Activated CD4-positive, alpha-beta T cell treated with anti-CD3 and anti-CD28 coated beads, Interleukin-2, amount 10 ng/mL, durations not matched to agents 24 days and 14 days (primary cell): ENCODE measurements at regions not wholly inside any gene's neighbourhood (a gene's known extent, or its start where the extent isn't known, plus 50 kb on each side); places are given as distances from the start of the nearest gene placed in this dataset.
"Not testable (repeated sequence)": the region's sequence is repeated elsewhere in the genome, so short reads cannot be mapped to it uniquely, and the experiment has no call there.

Source experiments
- DNase-seq: peaks from one replicate; pipeline ENCODE4 v3.0.0; 2022
- H3K27ac Mint-ChIP-seq: one replicate; pipeline ENCODE4 v1.8.0; 2022; ENCODE audit warnings: mild to moderate bottlenecking, mixed read lengths
- H3K27me3 Mint-ChIP-seq: one replicate; pipeline ENCODE4 v1.8.0; 2022; ENCODE audit warnings: mixed read lengths
- H3K36me3 Mint-ChIP-seq: one replicate; pipeline ENCODE4 v1.8.0; 2022; ENCODE audit warnings: low read depth, mild to moderate bottlenecking, mixed read lengths
- H3K4me1 Mint-ChIP-seq: one replicate; pipeline ENCODE4 v1.8.0; 2021; ENCODE audit warnings: mixed read lengths
- H3K4me3 Mint-ChIP-seq: one replicate; pipeline ENCODE4 v1.8.0; 2022; ENCODE audit warnings: mild to moderate bottlenecking, moderate library complexity, mixed read lengths
- H3K9me3 Mint-ChIP-seq: one replicate; pipeline ENCODE4 v1.8.0; 2021; ENCODE audit warnings: mixed read lengths
- intact Hi-C: fragments of 100-400 bp; cut with micrococcal nuclease; formaldehyde crosslinking; loops from one replicate; pipeline ENCODE4 v1.15.1; 2023

DNA sequence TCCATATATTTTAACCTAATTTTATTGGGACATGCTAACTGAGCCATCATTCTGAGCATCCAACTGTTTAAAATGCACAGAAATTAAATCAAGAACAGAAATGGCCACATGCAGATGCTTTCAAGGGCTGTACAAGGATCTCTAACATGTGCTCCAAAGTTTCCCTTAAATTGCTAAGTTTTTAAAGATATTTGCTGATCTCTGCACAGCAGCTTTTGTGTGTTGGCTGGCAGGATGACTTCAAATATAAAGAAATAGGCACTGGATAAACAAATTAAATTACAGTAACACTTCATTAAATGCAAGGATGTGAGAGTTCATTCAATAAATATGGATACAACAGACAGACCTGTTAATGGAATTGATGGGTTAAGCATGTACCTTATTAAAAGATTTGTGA is 148.0 kb upstream of the MEOX2 start:
- DNase-seq = no peak
- H3K27me3 Mint-ChIP-seq = no peaks in the 10 kb centered on the region
- no peak overlapping the region for H3K4me3 Mint-ChIP-seq
- H3K27ac Mint-ChIP-seq = no peak overlapping the region
- H3K36me3 Mint-ChIP-seq = no peaks in the 10 kb centered on the region
- intact Hi-C loops = no loop called here
- H3K4me1 Mint-ChIP-seq = no peaks in the 10 kb centered on the region
- H3K9me3 Mint-ChIP-seq = no peaks in the 10 kb centered on the region

DNA sequence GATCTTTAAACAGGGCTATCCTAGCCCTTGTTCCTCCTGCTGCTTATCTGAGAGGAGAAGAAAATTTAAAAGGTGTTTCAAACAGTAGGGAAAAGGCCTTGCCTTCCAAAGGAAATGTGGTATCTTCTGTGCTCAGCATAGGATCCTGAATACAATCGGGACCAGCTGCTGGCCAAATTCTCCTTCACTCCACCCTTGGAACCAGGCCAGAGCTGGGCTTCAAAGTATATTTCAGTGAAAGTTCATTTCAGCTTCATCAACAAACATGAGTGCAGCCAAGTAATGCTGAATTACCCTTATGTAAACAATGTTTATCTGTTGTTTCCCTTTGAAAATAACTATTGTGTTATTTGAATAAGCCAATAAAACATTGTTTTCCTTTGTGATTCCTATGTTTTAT is 146.5 kb upstream of the MEOX2 start:
- no peak for DNase-seq
- Mint-ChIP-seq H3K27me3 (no peaks in the 10 kb centered on the region), H3K4me1 (no peaks in the 10 kb centered on the region), H3K4me3 (no peak overlapping the region), H3K36me3 (no peaks in the 10 kb centered on the region), H3K27ac (no peak overlapping the region), H3K9me3 (no peaks in the 10 kb centered on the region)
- intact Hi-C loops = no loop called here

DNA sequence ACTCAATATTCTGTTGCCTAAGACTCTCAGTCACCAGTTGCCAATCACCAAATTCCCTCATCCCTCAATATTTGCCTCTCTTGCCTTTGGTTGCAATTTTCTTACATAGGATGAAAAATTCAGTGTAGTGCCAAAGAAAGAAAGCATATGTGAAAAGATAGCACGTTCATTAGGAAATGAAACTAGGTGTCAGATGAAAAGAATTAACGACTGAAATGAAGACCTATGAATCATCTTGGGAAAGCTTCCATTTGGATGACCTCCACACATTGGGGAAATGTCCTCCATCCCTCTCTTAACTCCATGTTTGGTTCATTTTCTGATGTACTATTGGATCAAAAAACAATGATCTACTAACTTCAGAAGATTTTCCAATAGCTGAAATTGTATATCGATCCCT is 145.1 kb upstream of the MEOX2 start:
- H3K4me3 Mint-ChIP-seq = no peak overlapping the region
- intact Hi-C loops = no loop called here

DNA sequence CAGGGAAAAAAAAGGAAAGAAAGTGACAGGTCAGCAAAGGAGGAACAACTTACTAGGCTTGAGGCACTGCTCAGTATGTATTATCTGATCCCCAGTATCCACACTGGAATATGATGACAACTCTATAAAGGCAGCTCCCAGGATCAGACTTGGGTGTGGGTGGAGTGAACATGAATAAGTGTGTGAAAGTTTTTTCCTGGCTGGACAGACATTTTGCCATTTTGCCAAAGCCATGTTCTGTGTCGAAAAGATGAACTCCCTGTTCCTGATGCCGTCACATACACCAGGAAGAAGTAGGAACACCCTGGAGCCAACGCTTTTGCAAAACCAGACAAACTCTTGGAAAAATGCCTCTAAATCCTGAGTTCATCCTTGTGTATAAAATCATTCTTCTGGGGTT is 143.2 kb upstream of the MEOX2 start:
- Mint-ChIP-seq H3K27me3 (no peaks in the 10 kb centered on the region), H3K27ac (no peak overlapping the region), H3K4me3 (no peak overlapping the region), H3K9me3 (no peaks in the 10 kb centered on the region), H3K36me3 (no peaks in the 10 kb centered on the region), H3K4me1 (no peaks in the 10 kb centered on the region)
- DNase-seq = no peak
- intact Hi-C loops = no loop called here

More for the DNA sequence above, 145.1 kb upstream of the MEOX2 start:
- no peaks in the 10 kb centered on the region for H3K27me3 Mint-ChIP-seq
- H3K9me3 Mint-ChIP-seq = no peaks in the 10 kb centered on the region
- no peak for DNase-seq
- H3K36me3 Mint-ChIP-seq = no peaks in the 10 kb centered on the region
- no peak overlapping the region for H3K27ac Mint-ChIP-seq
- H3K4me1 Mint-ChIP-seq = no peaks in the 10 kb centered on the region

DNA sequence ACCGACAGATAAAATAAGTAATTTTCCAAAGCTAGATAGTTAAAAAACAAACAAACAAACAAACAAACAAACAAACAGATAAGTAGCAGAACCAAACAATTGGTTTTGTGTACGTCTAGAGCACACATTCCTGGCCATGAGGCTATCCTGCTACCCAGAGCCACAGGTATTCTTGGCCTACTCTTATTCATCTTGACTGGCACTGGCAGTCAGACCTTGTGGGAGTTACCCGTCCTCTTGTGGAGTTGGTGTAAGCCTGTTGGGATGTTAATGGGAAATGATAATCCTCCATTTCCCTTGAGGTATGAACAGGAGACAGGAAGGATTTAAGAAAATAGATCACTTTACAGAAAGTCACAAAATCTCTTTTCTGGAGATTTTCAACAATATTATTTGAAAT is 142.4 kb upstream of the MEOX2 start:
- Mint-ChIP-seq H3K27me3 (no peaks in the 10 kb centered on the region), H3K27ac (no peak overlapping the region), H3K4me3 (no peak overlapping the region), H3K9me3 (no peaks in the 10 kb centered on the region), H3K4me1 (no peaks in the 10 kb centered on the region), H3K36me3 (no peaks in the 10 kb centered on the region)
- intact Hi-C loops = no loop called here
- DNase-seq = no peak

DNA sequence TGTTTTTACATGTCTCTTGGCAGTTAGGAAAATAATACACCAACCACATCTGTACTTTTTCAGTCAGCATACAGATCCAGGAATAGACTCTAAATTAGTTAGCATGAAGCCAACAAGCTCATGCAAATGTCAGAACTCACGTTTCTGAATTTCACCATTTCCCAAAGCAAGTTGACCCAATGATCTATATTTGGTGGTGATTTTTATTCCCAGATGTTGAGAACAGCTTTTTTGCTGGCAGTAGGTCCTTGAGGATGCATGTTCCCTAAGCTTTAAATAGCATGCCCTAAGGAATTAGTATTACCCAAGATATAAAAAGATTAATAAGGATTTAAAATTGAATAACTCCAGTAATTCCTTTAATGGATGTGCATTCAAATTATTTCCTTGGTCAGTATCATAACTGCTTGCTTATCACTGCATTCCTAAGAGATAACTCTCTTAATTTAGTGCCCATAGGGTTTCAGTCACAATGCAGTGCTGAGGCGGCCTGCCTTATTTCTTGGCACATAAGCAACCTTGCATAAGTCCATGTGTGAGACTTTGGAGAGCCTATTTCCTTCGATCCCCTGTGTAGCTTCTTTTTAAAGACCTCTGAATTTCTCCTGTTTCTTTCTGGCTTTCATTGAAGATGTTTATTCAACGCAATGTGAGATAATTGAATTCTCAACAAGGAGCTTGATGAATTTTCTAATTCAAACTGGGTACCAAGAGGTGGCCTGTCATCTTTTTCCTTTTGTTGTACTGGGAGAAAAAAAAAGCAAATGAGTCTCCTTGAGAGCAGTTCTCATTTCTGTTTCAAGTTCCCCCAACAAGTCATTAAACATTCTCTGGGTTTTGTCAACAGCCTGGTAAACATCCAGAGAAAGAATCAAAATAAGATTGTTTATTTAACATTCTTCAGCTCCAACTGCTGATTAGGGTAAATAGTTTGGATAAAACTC is 135.3 kb upstream of the MEOX2 start:
- intact Hi-C loops = no loop called here
- peaks cover 3% of the 10 kb centered on the region for H3K9me3 Mint-ChIP-seq
- no peak overlapping the region for H3K4me3 Mint-ChIP-seq
- no peak for DNase-seq
- H3K4me1 Mint-ChIP-seq = no peaks in the 10 kb centered on the region
- no peaks in the 10 kb centered on the region for H3K27me3 Mint-ChIP-seq
- H3K27ac Mint-ChIP-seq = no peak overlapping the region
- H3K36me3 Mint-ChIP-seq = no peaks in the 10 kb centered on the region

DNA sequence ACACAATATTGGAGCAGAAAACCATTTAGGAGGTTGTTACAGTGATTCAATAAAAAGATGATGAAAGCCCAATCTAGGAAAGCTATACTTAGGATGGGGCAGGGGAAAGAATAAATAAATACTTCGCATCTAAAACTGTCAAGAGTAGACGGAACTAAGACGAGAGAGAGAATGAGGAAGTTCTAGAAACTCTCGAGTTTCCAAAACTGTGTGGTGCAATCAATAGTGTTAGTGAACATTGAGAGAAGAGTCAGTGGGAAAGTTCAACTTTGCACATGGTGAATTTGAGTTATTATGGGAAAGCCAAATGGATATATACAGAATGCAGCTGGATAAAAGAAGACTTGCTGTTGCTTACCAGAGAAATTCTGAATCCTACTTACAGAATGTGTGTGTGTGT is 133.8 kb upstream of the MEOX2 start:
- H3K4me1 Mint-ChIP-seq = no peaks in the 10 kb centered on the region
- H3K27ac Mint-ChIP-seq = no peak overlapping the region
- H3K27me3 Mint-ChIP-seq = no peaks in the 10 kb centered on the region

DNA sequence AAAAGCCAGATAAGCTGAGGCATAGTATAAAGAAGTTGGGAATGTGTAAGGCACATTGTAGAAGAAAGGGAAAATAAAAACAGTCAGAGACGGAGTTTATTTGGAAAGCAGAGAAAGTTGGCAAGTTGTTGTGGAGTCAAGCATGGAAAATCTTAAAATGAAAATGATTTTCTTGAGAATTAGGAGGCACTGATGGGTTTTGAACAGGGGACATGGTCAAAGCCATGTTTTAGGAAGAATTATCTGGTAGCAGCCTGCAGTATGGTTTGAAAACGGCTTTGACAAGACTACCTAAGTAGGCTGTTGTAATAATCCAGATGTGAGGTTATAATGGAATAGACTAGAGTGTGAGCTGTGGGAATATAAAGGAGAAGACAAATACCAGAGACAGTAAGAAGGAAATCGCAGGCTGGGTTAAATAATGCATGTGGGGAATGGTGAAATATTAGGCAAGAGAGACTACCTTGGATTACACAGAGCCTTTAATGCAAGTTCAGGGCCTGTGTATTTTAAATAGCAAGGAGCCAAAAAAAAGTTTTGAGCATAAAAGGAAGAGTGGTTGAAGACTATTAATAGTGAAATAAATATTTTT is 130.4 kb upstream of the MEOX2 start:
- H3K36me3 Mint-ChIP-seq = no peaks in the 10 kb centered on the region
- no peaks in the 10 kb centered on the region for H3K4me1 Mint-ChIP-seq
- DNase-seq = no peak
- H3K27ac Mint-ChIP-seq = no peak overlapping the region
- intact Hi-C loops = no loop called here
- no peak overlapping the region for H3K4me3 Mint-ChIP-seq
- H3K9me3 Mint-ChIP-seq = no peaks in the 10 kb centered on the region
- no peaks in the 10 kb centered on the region for H3K27me3 Mint-ChIP-seq

More for the DNA sequence above, 133.8 kb upstream of the MEOX2 start:
- DNase-seq = no peak
- intact Hi-C loops = no loop called here
- Mint-ChIP-seq H3K4me3 (no peak overlapping the region), H3K9me3 (peaks cover 3% of the 10 kb centered on the region), H3K36me3 (no peaks in the 10 kb centered on the region)

DNA sequence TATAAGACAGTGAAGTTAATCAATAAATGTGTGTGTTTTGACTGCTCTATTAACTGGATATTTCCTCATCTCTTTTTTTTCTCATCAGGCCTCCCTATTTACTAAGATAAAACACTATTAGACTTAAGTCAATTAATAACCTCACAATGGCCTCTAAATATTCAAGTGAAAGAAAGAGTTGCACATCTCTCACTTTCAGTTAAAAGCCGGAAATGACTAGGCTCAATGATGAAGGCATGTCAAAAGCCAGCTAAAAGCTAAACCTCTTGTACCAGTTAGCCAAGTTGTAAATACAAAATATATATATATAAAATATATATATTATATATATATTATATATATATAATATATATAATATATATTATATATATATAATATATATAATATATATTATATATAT is 127.0 kb upstream of the MEOX2 start:
- Mint-ChIP-seq H3K9me3 (no peaks in the 10 kb centered on the region), H3K27ac (no peak overlapping the region), H3K27me3 (no peaks in the 10 kb centered on the region), H3K4me3 (no peak overlapping the region), H3K4me1 (no peaks in the 10 kb centered on the region), H3K36me3 (no peaks in the 10 kb centered on the region)
- no peak for DNase-seq
- intact Hi-C loops = no loop called here

DNA sequence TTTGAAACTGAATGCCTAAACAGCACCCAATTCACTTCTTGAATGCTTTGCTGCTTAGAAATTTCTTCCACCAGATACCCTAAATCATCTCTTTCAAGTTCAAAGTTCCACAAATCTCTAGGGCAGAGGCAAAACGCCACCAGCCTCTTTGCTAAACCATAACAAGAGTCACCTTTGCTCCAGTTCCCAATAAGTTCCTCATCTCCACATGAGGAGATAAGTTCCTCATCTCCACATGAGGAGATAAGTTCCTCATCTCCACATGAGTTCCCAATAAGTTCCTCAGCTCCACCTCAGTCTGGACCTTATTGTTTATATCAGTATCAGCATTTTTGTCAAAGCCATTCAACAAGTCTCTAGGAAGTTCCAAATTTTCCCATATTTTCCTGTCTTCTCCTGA is 123.9 kb upstream of the MEOX2 start:
- H3K4me1 Mint-ChIP-seq, H3K27ac Mint-ChIP-seq, intact Hi-C loops, H3K4me3 Mint-ChIP-seq, H3K36me3 Mint-ChIP-seq, H3K9me3 Mint-ChIP-seq, DNase-seq, H3K27me3 Mint-ChIP-seq: not testable (repeated sequence)

DNA sequence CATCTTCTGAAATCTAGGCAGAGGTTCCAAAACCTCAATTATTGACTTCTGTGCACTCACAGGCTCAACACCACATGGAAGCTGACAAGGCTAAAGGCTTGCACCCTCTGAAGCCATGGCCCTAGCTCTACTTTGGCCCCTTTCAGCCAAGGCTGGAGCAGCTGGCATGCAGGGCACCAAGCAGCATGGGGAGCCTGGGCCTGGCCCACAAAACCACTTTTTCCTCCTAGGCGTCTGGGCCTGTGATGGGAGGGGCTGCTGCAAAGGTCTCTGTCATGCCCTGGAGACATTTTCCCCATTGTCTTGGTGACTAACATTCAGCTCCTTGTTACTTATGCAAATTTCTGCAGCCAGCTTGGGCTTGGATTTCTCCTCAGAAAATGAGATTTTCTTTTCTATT is 123.5 kb upstream of the MEOX2 start:
- H3K36me3 Mint-ChIP-seq, H3K27me3 Mint-ChIP-seq, intact Hi-C loops: not testable (repeated sequence)

DNA sequence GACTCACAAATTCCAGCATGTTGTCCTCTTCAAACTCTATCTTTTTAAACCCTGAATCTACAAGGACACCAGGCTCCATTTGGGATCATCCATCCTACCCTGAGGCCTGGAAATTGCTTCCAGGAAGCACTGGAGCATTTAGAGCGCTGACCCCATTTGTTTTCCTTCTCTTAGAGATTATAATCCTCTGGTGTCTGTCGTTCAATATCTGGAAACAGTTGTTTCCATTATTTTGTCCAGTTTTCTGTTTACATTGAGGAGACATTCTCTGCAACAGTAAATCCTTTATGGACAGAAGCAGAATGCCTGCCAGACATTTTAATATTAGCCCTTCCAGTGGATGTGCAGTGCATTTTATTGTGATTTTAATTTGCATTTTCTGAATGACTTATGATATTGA is 119.4 kb upstream of the MEOX2 start:
- no peaks in the 10 kb centered on the region for H3K36me3 Mint-ChIP-seq
- H3K27ac Mint-ChIP-seq = no peak overlapping the region
- H3K4me1 Mint-ChIP-seq = no peaks in the 10 kb centered on the region
- no peaks in the 10 kb centered on the region for H3K27me3 Mint-ChIP-seq
- intact Hi-C loops = no loop called here
- peaks cover 4% of the 10 kb centered on the region for H3K9me3 Mint-ChIP-seq
- H3K4me3 Mint-ChIP-seq = no peak overlapping the region
- no peak for DNase-seq

More for the DNA sequence above, 123.5 kb upstream of the MEOX2 start:
- not testable (repeated sequence) for H3K4me3 Mint-ChIP-seq, H3K9me3 Mint-ChIP-seq, H3K4me1 Mint-ChIP-seq, DNase-seq, H3K27ac Mint-ChIP-seq

DNA sequence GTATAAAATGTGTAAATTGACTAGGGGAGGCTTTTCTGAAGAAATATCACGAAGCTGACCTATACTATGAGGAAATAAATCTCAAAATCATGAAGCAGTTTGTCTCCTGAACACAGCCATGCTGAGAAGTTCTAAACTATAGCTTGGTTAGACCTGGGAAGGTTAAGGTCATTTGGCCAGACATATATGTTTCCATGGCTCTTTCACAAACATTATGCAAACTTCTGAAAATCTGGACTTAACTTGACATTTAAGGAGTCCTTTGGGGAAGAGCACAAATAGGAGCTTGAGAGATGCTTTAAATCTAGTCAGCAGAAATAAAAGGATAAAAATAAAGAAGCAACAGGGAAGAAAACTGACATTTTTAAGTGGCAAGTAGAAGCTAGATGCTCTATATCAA is 115.9 kb upstream of the MEOX2 start:
- no peak overlapping the region for H3K4me3 Mint-ChIP-seq
- H3K27ac Mint-ChIP-seq = no peak overlapping the region
- no peaks in the 10 kb centered on the region for H3K4me1 Mint-ChIP-seq
- no peaks in the 10 kb centered on the region for H3K36me3 Mint-ChIP-seq
- H3K27me3 Mint-ChIP-seq = no peaks in the 10 kb centered on the region
- H3K9me3 Mint-ChIP-seq = no peaks in the 10 kb centered on the region
- intact Hi-C loops = no loop called here
- DNase-seq = no peak

DNA sequence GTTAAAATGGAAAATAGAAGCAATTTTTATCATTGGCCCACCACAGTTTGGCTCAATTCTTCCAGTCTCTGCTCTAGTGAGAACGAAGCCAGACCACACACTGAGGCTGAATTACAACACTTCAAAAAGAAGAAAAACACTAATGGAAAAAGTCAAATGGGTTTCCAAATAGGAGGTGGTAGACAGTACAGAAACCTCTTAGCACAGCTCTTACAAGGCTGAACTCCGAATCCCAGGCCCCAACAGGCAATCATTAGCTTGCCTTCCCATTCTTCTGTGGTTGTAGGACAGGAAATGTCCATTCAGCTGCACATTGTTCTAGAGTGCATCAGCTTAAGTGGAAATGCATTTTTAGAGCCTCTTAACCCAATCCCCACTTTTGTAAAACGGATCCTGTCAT is 115.1 kb upstream of the MEOX2 start:
- H3K27ac Mint-ChIP-seq = no peak overlapping the region
- H3K4me3 Mint-ChIP-seq = no peak overlapping the region
- DNase-seq = no peak
- no peaks in the 10 kb centered on the region for H3K36me3 Mint-ChIP-seq
- no peaks in the 10 kb centered on the region for H3K4me1 Mint-ChIP-seq
- no peaks in the 10 kb centered on the region for H3K9me3 Mint-ChIP-seq
- H3K27me3 Mint-ChIP-seq = no peaks in the 10 kb centered on the region
- intact Hi-C loops = no loop called here

DNA sequence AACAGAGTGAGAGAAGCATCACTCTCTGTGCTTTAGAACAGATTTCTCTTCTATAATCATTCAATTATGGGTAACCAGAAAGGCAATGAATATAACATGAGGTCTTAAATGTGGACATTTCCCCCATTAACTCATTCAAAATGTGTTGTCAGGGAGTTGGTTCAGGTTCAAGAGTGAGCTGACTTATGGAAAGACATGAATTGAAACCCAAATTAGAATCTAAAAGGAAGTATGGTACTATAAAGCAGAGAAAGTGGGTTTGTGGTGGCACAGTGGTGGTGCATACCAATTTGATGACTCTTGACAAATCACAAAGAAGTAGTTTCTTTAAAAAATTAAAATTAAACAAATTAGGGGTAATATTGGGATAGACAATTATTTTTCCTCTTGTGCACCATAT is 114.6 kb upstream of the MEOX2 start:
- DNase-seq = no peak
- Mint-ChIP-seq H3K4me3 (no peak overlapping the region), H3K9me3 (no peaks in the 10 kb centered on the region), H3K36me3 (no peaks in the 10 kb centered on the region), H3K27me3 (no peaks in the 10 kb centered on the region), H3K27ac (no peak overlapping the region), H3K4me1 (no peaks in the 10 kb centered on the region)
- intact Hi-C loops = no loop called here
